SK-N-DZ (cell line): ENCODE measurements at regions not wholly inside any gene's neighbourhood (a gene's known extent, or its start where the extent isn't known, plus 50 kb on each side); places are given as distances from the start of the nearest gene placed in this dataset.
"Not testable (repeated sequence)": the region's sequence is repeated elsewhere in the genome, so short reads cannot be mapped to it uniquely, and the experiment has no call there.

Source experiments
- DNase-seq: peaks from one replicate; pipeline ENCODE4 v3.0.0-alpha.2; 2015; ENCODE audit warnings: low spot score

DNA sequence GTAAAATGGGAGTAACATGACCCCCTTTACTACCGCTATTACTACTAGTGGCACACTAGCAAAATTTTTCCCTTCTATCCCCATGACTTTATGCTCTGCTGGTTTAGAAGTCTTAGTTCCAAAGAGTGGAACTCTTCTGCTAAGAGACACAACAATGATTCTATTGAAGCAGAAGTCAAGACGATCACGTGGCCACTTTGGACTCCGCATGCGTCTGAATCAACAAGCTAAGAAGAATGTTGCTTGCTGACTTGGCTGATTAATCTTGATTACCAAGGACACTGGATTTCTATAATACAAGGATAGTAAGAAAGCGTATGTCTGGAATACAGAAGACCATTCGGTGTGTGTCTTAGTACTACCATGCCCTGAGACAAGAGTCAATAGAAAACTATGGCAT, 244.7 kb upstream of the BTBD3 start:
- DNase-seq, result no peak

DNA sequence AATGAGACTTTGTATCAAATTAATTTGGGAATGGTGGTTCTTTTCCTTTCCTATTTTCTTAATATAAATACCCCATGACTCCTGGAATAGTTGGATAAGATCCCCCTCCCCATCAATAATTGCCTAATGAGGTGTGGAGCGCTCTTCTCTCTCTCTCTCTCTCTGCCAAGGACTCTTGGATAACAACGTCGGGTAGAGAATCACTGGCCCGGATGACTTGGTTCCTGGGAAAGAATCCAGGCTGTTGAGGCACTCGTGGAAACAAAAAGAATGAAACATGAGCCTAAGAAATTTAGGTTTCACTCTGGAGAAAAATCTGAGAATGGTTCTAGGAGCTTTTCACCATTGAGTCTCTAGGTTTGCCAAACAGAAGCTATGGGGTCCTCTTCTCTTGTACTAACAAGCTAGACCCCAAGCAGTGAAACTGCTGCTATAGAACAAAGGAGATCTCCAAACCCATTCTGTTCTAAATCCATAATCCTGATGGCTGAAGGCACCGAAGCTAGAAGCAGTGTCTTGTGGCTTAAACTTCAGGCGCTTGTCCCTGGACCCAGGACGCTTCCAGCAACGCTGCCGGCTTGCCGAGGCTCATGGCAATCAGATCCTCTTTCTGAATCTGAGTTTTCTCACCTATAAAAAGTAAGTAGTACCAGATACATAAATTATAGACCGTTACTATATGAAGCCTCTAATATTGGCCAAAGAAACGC, 241.6 kb upstream of the BTBD3 start:
- no peak for DNase-seq

DNA sequence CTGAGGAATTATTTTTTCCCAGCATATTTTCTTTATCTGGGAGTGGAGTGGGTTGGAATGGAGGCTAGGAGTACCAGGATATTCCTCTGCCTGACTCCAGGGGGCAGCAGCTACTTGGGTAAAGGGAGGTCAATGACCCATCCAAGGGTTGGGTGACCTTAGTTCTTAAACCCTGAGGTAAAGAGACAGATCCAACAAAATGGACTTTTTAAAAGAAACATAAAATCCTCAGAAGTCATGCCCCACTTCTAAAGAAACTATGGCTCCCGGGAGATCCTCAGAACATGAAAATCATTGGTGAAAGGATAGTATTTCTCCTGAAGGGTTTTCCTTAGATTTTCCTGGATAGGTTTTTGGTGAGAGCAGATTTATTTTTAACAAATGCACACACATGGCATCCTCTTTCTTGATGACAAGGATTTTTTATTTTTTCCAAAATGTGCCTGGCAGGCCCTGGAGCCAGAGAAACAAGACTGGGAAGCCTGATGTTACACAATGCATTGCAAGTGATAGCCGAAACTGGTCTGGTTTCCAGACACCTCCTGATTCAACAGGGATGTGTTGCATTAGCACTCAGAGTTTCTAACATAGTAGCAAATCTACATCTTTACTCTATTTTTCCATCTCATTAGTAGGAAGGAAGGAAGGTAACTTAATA, 240.9 kb upstream of the BTBD3 start:
- DNase-seq, result peak; percentile 55

DNA sequence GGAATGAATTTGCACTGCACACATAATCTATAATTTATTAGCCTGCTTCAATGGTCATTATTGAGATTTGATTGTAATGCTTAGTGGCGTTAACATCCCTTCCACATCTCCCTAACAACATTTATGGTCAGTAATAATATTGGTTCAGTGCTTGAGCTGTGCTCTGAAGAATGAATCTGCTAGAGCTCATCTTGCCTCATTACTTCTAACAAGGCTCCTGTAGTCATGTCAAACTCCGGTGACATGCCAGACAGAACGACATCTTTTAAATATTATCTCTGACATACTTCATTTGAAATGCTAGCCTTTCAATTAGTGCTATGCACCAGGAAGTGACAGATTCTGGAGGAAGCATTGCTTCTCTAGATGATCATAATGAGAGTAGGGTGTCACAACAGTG, 240.3 kb upstream of the BTBD3 start:
- DNase-seq, result no peak

DNA sequence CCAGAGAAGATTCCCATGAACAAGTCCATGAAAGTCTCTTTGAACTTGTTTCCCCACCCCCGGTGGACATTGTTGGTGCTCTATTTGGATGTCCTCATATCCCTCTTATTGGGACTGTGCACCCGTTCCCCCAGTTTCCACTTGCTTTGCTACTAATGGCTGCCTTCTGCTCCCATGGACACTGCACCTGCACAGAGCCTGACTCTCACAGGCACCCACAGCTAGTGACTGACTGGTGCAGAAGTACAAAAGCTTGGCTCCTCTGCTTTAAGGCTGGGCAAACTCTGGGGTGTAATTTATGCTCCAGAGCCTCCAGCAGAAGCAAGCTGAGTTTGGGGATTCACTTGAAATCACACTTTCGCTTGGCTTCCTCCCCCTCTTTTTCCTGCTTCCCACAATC, 239.9 kb upstream of the BTBD3 start:
- DNase-seq, result no peak

DNA sequence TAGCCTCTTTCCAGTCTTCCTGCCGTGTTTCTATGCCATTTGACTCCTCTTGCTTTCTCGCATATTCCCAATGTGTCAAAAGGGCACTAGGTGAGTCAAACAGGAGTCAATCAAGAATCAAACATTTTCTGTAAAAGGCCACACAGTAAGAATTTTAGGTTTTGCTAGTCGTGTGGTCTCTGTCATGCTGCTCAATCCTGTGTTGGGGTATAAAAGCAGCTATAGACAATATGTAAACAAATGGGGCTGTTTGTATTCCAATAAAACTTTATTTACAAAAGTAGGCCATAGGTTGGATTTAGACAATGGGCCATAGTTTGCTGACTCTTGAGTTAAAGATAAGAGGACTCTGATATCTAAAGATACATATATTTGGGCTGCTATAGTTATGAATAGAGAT, 235.4 kb upstream of the BTBD3 start:
- no peak for DNase-seq

DNA sequence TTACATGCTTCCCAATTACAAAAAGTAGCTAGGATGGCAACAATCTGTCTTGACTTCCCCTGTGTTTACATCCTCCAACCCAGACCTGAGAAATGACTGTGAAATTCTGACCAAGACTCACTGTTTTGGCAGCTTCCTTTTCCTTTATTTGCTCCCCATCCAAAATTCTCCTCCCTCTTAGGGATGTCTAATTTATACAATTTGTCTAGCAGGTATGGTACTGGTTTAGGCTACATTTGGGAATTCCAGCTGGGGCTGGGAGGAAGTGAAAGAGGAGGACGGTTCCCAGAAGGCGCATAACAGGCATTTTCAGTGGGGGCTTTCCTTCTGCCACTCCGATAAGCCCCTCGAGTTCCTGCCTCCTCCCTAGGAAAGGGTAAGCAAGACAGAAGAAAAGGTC, 231.5 kb upstream of the BTBD3 start:
- DNase-seq, result no peak

DNA sequence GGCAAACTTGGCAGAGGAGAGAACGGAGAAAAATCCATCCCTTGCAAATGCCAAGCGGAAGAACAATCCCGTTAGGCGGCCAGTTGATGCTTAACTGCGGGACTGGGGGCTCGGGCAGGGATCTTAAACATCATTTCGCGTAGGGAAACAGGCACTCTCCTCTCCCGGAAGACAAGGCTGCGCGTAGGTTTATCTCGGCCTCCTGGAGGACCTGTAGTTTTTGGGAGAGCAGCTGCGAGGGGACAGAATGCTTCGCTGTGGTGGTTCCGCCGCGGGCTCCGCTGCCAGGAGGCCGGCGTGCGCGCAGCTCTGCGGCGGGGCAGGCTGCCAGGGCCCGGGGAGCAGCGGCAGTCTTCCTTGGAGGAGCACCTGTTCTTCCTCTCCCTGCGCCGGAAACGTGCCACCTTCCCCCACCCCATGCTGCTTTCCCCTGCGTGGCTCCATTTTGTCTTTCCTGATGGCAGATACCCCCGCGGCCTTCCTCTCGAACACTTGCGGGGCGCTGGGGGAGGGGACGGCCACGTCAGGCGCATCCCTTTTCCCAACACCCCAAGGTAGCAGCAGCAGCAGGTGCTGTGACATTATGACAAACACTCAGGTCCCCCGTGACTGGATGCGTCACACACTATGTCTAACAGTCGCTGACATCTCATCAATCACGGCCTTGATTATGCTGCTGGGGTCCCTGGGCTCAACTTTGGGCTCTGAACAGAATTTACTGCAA, 230.7 kb upstream of the BTBD3 start:
- no peak for DNase-seq

DNA sequence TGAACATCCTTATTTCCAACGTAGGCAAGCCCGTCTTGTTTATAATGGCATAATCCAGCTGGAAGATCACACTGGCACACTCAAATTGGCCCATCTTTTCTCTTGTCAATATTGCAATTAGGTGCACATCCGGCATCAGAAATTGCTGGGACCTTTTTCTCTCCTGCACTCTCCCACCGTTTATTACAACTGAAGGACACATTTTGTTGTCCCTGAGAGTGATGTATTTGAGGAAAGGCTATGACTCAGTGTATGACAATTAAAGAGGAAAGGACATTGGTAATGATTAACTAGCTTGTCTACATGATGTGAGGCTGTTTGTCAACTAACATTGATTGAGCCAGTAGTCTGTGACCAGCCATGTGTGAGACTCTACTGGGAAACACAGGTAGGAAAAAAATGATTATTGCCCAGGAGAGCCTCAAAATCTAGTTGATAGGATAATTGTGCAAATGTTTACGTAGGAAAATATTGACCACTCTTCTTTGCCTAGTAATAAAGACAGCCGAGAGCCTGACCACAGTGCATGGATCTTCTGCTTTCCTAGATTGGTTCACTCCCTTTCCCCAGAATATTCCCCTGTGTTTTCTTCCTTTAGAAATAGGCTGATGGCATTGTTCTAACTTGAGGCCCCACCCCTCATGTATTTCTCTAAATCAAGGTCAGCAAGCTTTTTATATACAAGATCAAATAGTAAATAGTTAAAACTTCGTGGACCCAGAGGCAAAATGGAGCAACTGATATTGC, 230.0 kb upstream of the BTBD3 start:
- DNase-seq, result no peak

DNA sequence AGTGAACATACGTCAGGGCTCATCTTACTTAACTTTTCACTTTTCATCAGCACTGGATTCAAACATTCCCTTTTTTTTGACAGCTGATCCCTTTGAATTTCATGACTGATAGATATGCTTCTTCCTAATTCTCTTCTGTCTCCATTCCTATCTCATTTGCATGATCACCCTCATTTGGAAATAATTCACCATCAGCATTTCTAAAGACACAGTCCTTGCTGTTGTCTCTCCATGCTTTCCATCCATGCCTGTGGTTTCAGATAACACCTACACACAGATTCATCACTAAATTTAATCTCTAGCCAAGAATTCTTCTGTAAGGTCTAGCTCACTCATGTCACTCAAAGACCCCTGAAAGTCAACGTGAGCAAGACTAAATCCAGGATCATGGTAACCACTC, 228.4 kb upstream of the BTBD3 start:
- DNase-seq, result no peak

DNA sequence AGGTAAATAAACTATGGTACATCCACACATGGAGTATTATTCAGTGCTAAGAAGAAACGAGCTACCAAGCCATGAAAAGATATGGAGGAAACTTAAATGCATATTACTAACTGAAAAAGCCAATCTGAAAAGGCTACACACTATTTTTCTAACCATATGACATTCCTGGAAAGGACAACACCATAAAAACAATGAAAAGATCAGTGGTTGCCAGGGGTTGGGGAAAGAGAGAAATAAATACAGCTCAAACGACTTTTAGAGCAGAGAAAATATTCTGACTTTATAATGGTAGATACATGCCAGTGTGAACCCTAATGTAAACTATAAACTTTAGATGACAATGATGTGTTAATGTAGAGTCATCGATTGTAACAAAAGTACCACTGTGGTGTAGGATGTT, 225.9 kb upstream of the BTBD3 start:
- DNase-seq, result no peak

DNA sequence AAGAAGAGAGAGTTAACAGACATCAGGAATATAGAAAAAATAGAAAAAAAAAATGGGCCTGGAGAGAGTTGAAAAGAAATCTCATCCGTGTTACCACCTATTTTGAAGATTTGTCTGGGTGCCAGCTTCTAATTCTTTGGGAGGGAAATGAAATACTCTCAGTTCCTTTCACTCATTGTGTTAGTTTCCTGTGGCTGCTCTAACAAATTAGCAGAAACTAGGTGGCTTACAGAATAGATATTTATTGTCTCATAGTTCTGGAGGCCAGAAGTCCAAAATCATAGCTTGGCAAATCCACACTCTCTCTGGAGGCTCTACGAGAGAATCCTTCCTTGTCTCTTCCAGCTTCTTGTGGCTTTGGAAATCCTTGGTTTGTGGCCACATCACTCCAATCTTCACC, 225.1 kb upstream of the BTBD3 start:
- DNase-seq, result no peak

DNA sequence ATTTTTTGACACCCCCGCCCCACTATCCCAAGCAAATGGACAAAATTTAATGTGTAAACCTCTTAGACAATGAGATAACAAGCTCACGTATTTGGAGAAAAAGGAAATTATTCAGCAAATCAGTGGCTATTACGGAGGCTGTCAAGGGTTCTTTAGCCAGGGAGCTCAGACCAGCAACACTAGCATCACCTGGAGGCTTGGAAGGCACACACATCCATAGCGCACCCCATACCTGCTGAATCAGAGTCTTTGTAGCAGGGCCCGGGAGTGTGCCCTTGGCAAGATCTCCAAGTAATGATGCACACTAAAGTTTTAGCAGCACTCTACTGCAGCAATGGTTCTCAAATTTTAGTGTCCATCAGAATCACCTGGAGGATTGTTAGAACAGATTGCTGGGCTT, 223.2 kb upstream of the BTBD3 start:
- DNase-seq, result no peak

DNA sequence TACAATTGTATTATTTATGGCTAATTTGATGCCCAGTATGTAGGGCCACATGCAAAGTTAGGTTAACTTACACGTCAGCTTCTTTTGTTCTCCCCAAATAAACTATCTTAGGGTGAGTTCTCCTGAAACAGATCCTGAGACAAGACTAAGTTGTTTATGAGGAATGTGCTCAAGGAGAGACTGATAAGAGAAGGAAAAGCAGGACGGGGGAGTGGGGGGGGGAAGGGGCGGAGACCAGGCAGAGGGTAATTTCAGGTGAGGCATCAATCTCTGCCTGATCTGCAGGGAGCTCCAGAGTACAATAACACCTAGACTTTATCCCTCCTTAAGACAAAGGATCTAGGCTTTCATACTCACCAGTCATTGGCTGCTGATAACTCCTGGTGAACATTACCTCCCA, 220.6 kb upstream of the BTBD3 start:
- no peak for DNase-seq

DNA sequence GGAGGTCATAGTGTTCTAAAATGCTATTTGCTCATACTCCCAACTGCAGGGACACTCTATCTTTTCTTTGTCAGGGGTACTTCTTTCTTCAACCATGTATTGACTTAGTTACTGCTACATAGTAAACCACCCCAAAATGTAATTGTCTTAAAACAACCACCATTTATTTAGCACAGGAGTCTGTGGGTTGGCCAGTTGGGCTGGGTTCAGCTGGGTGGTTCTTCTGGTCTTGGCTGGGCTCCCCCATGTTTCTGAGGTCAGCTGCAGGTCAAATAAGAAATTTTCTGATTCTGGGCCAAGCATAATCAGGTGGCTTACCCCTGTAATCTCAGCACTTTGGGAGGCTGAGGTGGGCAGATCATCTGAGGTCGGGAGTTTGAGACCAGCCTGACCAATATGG, 220.0 kb upstream of the BTBD3 start:
- no peak for DNase-seq

DNA sequence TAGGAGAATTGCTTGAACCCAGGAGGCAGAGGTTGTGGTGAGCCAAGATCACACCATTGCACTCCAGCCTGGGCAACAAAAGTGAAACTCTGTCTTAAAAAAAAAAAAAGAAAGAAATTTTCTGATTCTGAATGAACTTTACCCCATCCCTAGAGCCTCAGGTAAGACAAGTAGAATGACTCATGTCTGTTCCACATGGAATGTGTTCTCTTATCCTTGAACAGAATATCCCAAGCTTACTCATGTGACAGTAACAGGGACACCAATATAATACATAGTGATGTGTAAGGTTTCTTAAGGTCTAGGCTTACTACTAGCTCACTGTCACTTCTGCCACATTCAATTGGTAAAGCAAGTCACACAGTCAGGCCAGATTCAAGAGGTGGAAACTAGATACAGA, 219.6 kb upstream of the BTBD3 start:
- no peak for DNase-seq

DNA sequence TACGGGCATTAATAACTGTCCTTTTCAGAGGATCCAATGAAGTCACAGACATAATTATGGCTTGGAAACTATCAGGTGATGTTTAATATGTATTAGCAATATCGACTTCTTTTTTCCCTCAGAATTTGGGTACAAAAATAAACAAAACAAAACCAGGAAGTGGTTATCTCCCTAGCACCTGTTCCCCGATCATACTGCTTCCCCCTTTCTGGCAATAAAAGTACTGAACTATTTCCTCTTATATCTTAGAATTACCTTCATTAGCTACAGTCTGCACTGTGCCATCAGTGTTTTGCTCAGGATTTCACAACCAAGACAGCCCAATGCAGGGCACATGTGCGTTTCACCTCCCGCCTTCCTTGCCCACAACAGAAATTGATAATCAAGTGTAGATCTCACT, 216.9 kb upstream of the BTBD3 start:
- no peak for DNase-seq

DNA sequence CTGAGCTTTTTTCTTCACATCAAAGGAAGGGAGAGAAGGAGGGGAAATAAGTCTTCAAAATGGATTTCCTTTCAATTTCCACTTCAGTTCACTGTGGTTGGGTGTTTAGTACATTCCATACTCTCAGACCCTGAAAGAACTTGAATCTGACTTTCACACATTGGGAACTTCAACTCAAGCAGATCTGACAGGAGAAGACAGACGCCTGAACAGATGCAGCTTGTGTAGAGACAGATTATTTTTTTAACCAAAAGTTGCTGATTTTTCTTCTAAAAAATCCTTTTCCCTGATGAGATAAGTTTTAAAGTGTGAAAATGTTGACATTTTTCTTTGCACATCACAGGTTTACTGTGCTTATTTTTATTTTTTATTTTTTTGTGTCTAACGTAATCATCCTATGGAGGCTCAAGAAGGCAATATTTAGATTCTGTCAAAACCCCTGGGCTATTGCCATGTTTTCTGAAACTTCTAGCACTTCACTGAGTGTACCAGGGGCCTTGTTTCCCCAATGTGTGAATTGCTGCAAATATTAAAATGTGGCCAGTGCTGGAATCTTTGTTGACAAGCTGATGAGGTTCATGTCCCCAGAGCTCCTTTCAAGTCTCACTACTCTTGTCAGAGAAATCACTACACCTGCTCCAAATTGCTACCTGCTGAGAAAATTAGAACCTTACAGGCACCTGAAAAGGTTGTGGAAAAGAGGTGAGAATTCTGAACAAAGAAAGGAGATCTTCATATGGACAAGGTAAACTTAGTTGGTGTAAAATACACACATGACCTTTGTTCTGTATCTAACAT, 214.8 kb upstream of the BTBD3 start:
- no peak for DNase-seq

DNA sequence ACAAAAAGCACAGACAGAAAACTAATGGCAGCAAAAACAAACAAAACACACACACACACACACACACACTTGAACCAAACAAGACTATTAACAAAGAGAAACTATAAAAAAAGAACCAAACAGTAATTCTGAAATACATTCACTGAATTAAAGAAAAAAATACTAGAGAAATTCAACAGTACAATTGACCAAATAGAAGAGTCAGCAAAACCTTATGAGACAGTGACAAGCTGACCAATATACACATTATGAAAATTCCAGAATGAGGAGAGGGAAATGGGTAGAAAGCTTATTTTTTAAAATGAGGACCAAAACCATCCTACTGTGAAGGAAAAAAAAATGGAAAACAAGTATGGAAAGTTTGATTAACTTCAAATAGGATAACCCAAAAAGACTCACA, 212.2 kb upstream of the BTBD3 start:
- no peak for DNase-seq

DNA sequence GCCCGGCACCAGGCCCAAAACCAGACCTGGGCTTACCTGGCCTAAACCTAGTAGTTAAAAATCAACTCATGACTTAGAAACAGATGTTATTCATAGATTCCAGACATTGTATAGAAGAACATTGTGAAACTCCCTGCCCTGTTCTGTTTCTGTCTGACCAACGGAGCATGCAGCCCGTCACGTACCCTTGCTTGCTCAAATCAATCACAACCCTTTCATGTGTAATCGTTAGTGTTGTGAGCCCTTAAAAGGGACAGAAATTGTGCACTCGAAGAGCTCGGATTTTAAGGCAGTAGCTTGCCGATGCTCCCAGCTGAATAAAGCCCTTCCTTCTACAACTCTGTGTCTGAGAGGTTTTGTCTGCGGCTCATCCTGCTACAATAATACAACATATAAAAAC, 209.5 kb upstream of the BTBD3 start:
- not testable (repeated sequence) for DNase-seq

DNA sequence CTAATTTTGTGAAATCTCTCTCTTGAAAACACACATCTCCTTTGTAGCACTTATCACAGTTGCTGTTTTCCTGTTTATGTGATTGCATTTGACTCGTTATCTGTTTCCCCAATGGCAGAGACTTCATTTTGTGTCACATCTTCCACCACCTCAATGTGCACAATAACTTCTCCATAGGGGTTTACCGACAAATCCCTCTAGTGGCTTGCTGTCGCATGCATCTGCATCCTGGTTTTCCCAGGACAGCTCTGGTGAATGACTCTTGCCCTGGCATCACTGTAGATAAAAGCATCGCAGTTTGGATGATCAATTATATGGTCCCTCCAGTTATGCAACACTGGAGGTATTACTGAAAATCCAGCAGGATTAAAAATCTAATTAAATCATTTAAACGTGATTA, 206.5 kb upstream of the BTBD3 start:
- DNase-seq, result no peak
